GM04503 (cell line): ENCODE measurements at regions not wholly inside any gene's neighbourhood (a gene's known extent, or its start where the extent isn't known, plus 50 kb on each side); places are given as distances from the start of the nearest gene placed in this dataset.
"Not testable (repeated sequence)": the region's sequence is repeated elsewhere in the genome, so short reads cannot be mapped to it uniquely, and the experiment has no call there.

Experiments used
- DNase-seq: peaks from one replicate; pipeline ENCODE4 v3.0.0-alpha.2; 2012; ENCODE audit warnings: low read depth

- DNase-seq: no peak
Observed at GRCh38 chr7:131795400-131795799, 239.0 kb upstream of the PODXL start.

- no peak for DNase-seq
Observed at GRCh38 chr7:131792311-131792710, 235.9 kb upstream of the PODXL start.

GRCh38 chr7:131787101-131787500 lies 230.7 kb upstream of the PODXL start:
- no peak for DNase-seq

- no peak for DNase-seq
Observed at GRCh38 chr7:131786204-131786603, 229.8 kb upstream of the PODXL start.

- no peak for DNase-seq
Observed at GRCh38 chr7:131778601-131779000, 222.2 kb upstream of the PODXL start.

GRCh38 chr7:131774419-131775220 lies 218.2 kb upstream of the PODXL start:
- no peak for DNase-seq

GRCh38 chr7:131773413-131773812 lies 217.0 kb upstream of the PODXL start:
- no peak for DNase-seq

GRCh38 chr7:131769241-131769640 lies 212.8 kb upstream of the PODXL start:
- DNase-seq: peak; percentile 12

GRCh38 chr7:131767591-131767990 lies 211.2 kb upstream of the PODXL start:
- DNase-seq: no peak

- DNase-seq: no peak
Observed at GRCh38 chr7:131765575-131765974, 209.1 kb upstream of the PODXL start.

GRCh38 chr7:131764143-131764775 lies 207.8 kb upstream of the PODXL start:
- DNase-seq: no peak

- no peak for DNase-seq
Observed at GRCh38 chr7:131762753-131763152, 206.3 kb upstream of the PODXL start.

GRCh38 chr7:131755801-131756200 lies 199.4 kb upstream of the PODXL start:
- DNase-seq: not testable (repeated sequence)

- no peak for DNase-seq
Observed at GRCh38 chr7:131753620-131754222, 197.3 kb upstream of the PODXL start.

GRCh38 chr7:131747658-131748232 lies 191.3 kb upstream of the PODXL start:
- DNase-seq: no peak

GRCh38 chr7:131745390-131746248 lies 189.2 kb upstream of the PODXL start:
- DNase-seq: no peak

- DNase-seq: no peak
Observed at GRCh38 chr7:131741446-131741845, 185.0 kb upstream of the PODXL start.

- no peak for DNase-seq
Observed at GRCh38 chr7:131737746-131738465, 181.5 kb upstream of the PODXL start.

GRCh38 chr7:131735101-131735500 lies 178.7 kb upstream of the PODXL start:
- DNase-seq: no peak

- DNase-seq: no peak
Observed at GRCh38 chr7:131733604-131734003, 177.2 kb upstream of the PODXL start.

- no peak for DNase-seq
Observed at GRCh38 chr7:131727189-131727588, 170.8 kb upstream of the PODXL start.
